Trophoblast cell (in vitro differentiated cells and primary cell): ENCODE measurements at regions not wholly inside any gene's neighbourhood (a gene's known extent, or its start where the extent isn't known, plus 50 kb on each side); places are given as distances from the start of the nearest gene placed in this dataset.

ENCODE experiments used
- DNase-seq, 2 donors: peaks; one replicate each; pipeline ENCODE4 v3.0.0-alpha.2; 2016
- H2AFZ ChIP-seq: 2 replicates; pipeline ENCODE4 v1.6.1; 2013; ENCODE audit warnings: low read length, moderate library complexity, mild to moderate bottlenecking; ENCODE audit not compliant: insufficient read depth, poor library complexity
- H2AK5ac ChIP-seq: 2 replicates; pipeline ENCODE4 v1.6.1; 2013; ENCODE audit warnings: mild to moderate bottlenecking, low read length
- H2BK120ac ChIP-seq: 2 replicates; pipeline ENCODE4 v1.6.1; 2013; ENCODE audit warnings: low read length, mild to moderate bottlenecking, moderate library complexity; ENCODE audit not compliant: insufficient read depth, poor library complexity
- H2BK12ac ChIP-seq: 2 replicates; pipeline ENCODE4 v1.6.1; 2013; ENCODE audit warnings: mild to moderate bottlenecking, low read length, moderate library complexity
- H2BK5ac ChIP-seq: 2 replicates; pipeline ENCODE4 v1.6.1; 2013; ENCODE audit warnings: low read length, low read depth, moderate library complexity, mild to moderate bottlenecking; ENCODE audit not compliant: poor library complexity
- H3K14ac ChIP-seq: 2 replicates; pipeline ENCODE4 v1.6.1; 2013; ENCODE audit warnings: mild to moderate bottlenecking, low read length
- H3K18ac ChIP-seq: 2 replicates; pipeline ENCODE4 v1.6.1; 2013; ENCODE audit warnings: mild to moderate bottlenecking, low read length
- H3K23ac ChIP-seq: 2 replicates; pipeline ENCODE4 v1.6.1; 2013; ENCODE audit warnings: low read length
- H3K27ac ChIP-seq: 2 replicates; pipeline ENCODE4 v1.5.1; 2013; ENCODE audit warnings: low read depth, mild to moderate bottlenecking, inconsistent platforms, low read length, moderate library complexity
- H3K27me3 ChIP-seq: 2 replicates; pipeline ENCODE4 v1.6.1; 2013; ENCODE audit warnings: inconsistent platforms, mild to moderate bottlenecking, low read length, moderate library complexity; ENCODE audit not compliant: insufficient read depth
- H3K36me3 ChIP-seq, 2 experiments: 1 replicate in 1 of 2; 2 replicates in 1 of 2; pipeline ENCODE4 v1.6.1; 2013; ENCODE audit warnings: low read length in 2 of 2, mild to moderate bottlenecking in 2 of 2, moderate library complexity in 1 of 2; ENCODE audit not compliant: insufficient read depth in 2 of 2, control insufficient read depth in 1 of 2
- H3K4ac ChIP-seq: 2 replicates; pipeline ENCODE4 v1.6.1; 2013; ENCODE audit warnings: low read depth, mild to moderate bottlenecking, low read length, moderate library complexity
- H3K4me1 ChIP-seq, 2 experiments: 1 replicate in 1 of 2; 2 replicates in 1 of 2; pipeline ENCODE4 v1.6.1; 2013; ENCODE audit warnings: low read length in 2 of 2, mild to moderate bottlenecking in 2 of 2, moderate library complexity in 1 of 2; ENCODE audit not compliant: insufficient read depth in 2 of 2, control insufficient read depth in 1 of 2
- H3K4me2 ChIP-seq: 2 replicates; pipeline ENCODE4 v1.6.1; 2013; ENCODE audit warnings: inconsistent platforms, mild to moderate bottlenecking, low read length, moderate library complexity
- H3K4me3 ChIP-seq: 2 replicates; pipeline ENCODE4 v1.5.1; 2013; ENCODE audit warnings: mild to moderate bottlenecking, low read depth, low read length, inconsistent platforms
- H3K79me1 ChIP-seq: one replicate; pipeline ENCODE4 v1.6.1; 2013; ENCODE audit warnings: low read length
- H3K79me2 ChIP-seq: 2 replicates; pipeline ENCODE4 v1.6.1; 2013; ENCODE audit warnings: low read length, mild to moderate bottlenecking; ENCODE audit not compliant: control insufficient read depth, insufficient read depth, poor library complexity
- H3K9ac ChIP-seq: 2 replicates; pipeline ENCODE4 v1.6.1; 2013; ENCODE audit warnings: mild to moderate bottlenecking, low read length
- H3K9me3 ChIP-seq: 2 replicates; pipeline ENCODE4 v1.6.1; 2013; ENCODE audit warnings: low read depth, mild to moderate bottlenecking, control low read depth, inconsistent platforms, low read length; ENCODE audit not compliant: insufficient read depth
- H4K12ac ChIP-seq: 2 replicates; pipeline ENCODE4 v1.6.1; 2013; ENCODE audit warnings: low read depth, mild to moderate bottlenecking, low read length, moderate library complexity
- H4K8ac ChIP-seq: 2 replicates; pipeline ENCODE4 v1.6.1; 2013; ENCODE audit warnings: low read depth, mild to moderate bottlenecking, low read length, moderate library complexity
- H4K91ac ChIP-seq: one replicate; pipeline ENCODE4 v1.6.1; 2013; ENCODE audit warnings: low read depth, mild to moderate bottlenecking, low read length, moderate library complexity
- WGBS: extraction: QIAGEN DNeasy Blood & Tissue Kit; methylation state at CpG from one replicate; pipeline ENCODE4 v1.1.7; 2013; ENCODE audit warnings: missing lambda C conversion rate; ENCODE audit not compliant: insufficient read length, insufficient coverage; ENCODE audit errors: extremely low coverage; 5-methylcytosine and 5-hydroxymethylcytosine counted together

- H4K8ac ChIP-seq: no peak overlapping the region
- no peak overlapping the region for H2AFZ ChIP-seq
- no peak overlapping the region for H3K9ac ChIP-seq
- H2BK12ac ChIP-seq: no peak overlapping the region
- no peaks in the 10 kb centered on the region for H3K79me2 ChIP-seq
- no peaks in the 10 kb centered on the region for H3K36me3 ChIP-seq
- DNase-seq: no peak
- no peak overlapping the region for H3K27ac ChIP-seq
- H4K12ac ChIP-seq: no peak overlapping the region
- H3K4me3 ChIP-seq: no peak overlapping the region
- no peaks in the 10 kb centered on the region for H3K4me1 ChIP-seq
- WGBS: no CpG with 5 or more reads among the region's 1 CpG
- no peak overlapping the region for H4K91ac ChIP-seq
- H3K18ac ChIP-seq: no peak overlapping the region
- no peak overlapping the region for H3K4me2 ChIP-seq
- H3K79me1 ChIP-seq: no peaks in the 10 kb centered on the region
- H3K9me3 ChIP-seq: peaks cover 10% of the 10 kb centered on the region
- no peak overlapping the region for H3K14ac ChIP-seq
- no peak overlapping the region for H2BK120ac ChIP-seq
- H3K27me3 ChIP-seq: no peaks in the 10 kb centered on the region
- no peak overlapping the region for H2BK5ac ChIP-seq
- H3K4ac ChIP-seq: no peak overlapping the region
- H3K23ac ChIP-seq: no peak overlapping the region
- H2AK5ac ChIP-seq: no peak overlapping the region
Measured at GRCh38 chr1:29860056-29860455, 623.7 kb downstream of the PTPRU start.

GRCh38 chr1:29859126-29859525 is 622.8 kb downstream of the PTPRU start:
- no peak overlapping the region for H3K14ac ChIP-seq
- no peak overlapping the region for H2BK120ac ChIP-seq
- no peak overlapping the region for H3K18ac ChIP-seq
- WGBS: no CpG with 5 or more reads among the region's 9 CpGs
- no peak overlapping the region for H2BK12ac ChIP-seq
- no peak overlapping the region for H3K23ac ChIP-seq
- H3K9ac ChIP-seq: no peak overlapping the region
- no peak overlapping the region for H3K27ac ChIP-seq
- H3K4me1 ChIP-seq: no peaks in the 10 kb centered on the region
- H2AK5ac ChIP-seq: no peak overlapping the region
- peaks cover 10% of the 10 kb centered on the region for H3K9me3 ChIP-seq
- H2AFZ ChIP-seq: no peak overlapping the region
- no peak overlapping the region for H3K4ac ChIP-seq
- no peaks in the 10 kb centered on the region for H3K79me1 ChIP-seq
- H4K8ac ChIP-seq: no peak overlapping the region
- no peaks in the 10 kb centered on the region for H3K27me3 ChIP-seq
- H2BK5ac ChIP-seq: no peak overlapping the region
- DNase-seq: no peak
- H3K4me2 ChIP-seq: no peak overlapping the region
- H3K79me2 ChIP-seq: no peaks in the 10 kb centered on the region
- no peak overlapping the region for H4K91ac ChIP-seq
- no peak overlapping the region for H4K12ac ChIP-seq
- no peaks in the 10 kb centered on the region for H3K36me3 ChIP-seq
- no peak overlapping the region for H3K4me3 ChIP-seq

- no peak overlapping the region for H3K9ac ChIP-seq
- no peak overlapping the region for H3K4ac ChIP-seq
- H3K4me1 ChIP-seq: no peaks in the 10 kb centered on the region
- H4K12ac ChIP-seq: no peak overlapping the region
- no peak overlapping the region for H3K23ac ChIP-seq
- no peak overlapping the region for H4K91ac ChIP-seq
- H3K14ac ChIP-seq: no peak overlapping the region
- no peak overlapping the region for H3K4me2 ChIP-seq
- no peak overlapping the region for H2BK5ac ChIP-seq
- no peak overlapping the region for H2AK5ac ChIP-seq
- H2BK120ac ChIP-seq: no peak overlapping the region
- H3K9me3 ChIP-seq: peaks cover 10% of the 10 kb centered on the region
- no peak overlapping the region for H3K18ac ChIP-seq
- no peak overlapping the region for H2BK12ac ChIP-seq
- H3K79me1 ChIP-seq: no peaks in the 10 kb centered on the region
- H3K36me3 ChIP-seq: no peaks in the 10 kb centered on the region
- DNase-seq: no peak
- H3K79me2 ChIP-seq: no peaks in the 10 kb centered on the region
- no CpG with 5 or more reads among the region's 6 CpGs for WGBS
- no peak overlapping the region for H3K27ac ChIP-seq
- no peak overlapping the region for H3K4me3 ChIP-seq
- H4K8ac ChIP-seq: no peak overlapping the region
- H2AFZ ChIP-seq: no peak overlapping the region
- H3K27me3 ChIP-seq: no peaks in the 10 kb centered on the region
Measured at GRCh38 chr1:29858646-29859045, 622.3 kb downstream of the PTPRU start.

- Histone ChIP-seq H2BK5ac (no peak overlapping the region), H3K27me3 (no peaks in the 10 kb centered on the region), H4K8ac (no peak overlapping the region), H3K27ac (no peak overlapping the region), H2AFZ (no peak overlapping the region), H3K4me2 (no peak overlapping the region), H3K18ac (no peak overlapping the region), H4K91ac (no peak overlapping the region), H3K79me1 (no peaks in the 10 kb centered on the region), H3K4ac (no peak overlapping the region), H2BK12ac (no peak overlapping the region), H3K79me2 (no peaks in the 10 kb centered on the region), H3K4me3 (no peak overlapping the region), H2BK120ac (no peak overlapping the region), H3K9ac (no peak overlapping the region), H3K14ac (no peak overlapping the region), H3K36me3 (no peaks in the 10 kb centered on the region), H2AK5ac (no peak overlapping the region), H3K9me3 (peaks cover 7% of the 10 kb centered on the region), H3K4me1 (no peaks in the 10 kb centered on the region), H3K23ac (no peak overlapping the region), H4K12ac (no peak overlapping the region)
- DNase-seq: no peak
- WGBS: no CpG with 5 or more reads among the region's 12 CpGs
Measured at GRCh38 chr1:29856340-29857114, 620.2 kb downstream of the PTPRU start.
